ENCODE measurements at regions not wholly inside any gene's neighbourhood (a gene's known extent, or its start where the extent isn't known, plus 50 kb on each side); places are given as distances from the start of the nearest gene placed in this dataset.

GRCh38 chr16:88318521-88318920, 64.2 kb upstream of the ZNF469 start:
- no peak for DNase-seq (ENCODE audit: insufficient read length, low spot score)
- FAIRE-seq = no peak
- TF ChIP-seq, protein P1, sequence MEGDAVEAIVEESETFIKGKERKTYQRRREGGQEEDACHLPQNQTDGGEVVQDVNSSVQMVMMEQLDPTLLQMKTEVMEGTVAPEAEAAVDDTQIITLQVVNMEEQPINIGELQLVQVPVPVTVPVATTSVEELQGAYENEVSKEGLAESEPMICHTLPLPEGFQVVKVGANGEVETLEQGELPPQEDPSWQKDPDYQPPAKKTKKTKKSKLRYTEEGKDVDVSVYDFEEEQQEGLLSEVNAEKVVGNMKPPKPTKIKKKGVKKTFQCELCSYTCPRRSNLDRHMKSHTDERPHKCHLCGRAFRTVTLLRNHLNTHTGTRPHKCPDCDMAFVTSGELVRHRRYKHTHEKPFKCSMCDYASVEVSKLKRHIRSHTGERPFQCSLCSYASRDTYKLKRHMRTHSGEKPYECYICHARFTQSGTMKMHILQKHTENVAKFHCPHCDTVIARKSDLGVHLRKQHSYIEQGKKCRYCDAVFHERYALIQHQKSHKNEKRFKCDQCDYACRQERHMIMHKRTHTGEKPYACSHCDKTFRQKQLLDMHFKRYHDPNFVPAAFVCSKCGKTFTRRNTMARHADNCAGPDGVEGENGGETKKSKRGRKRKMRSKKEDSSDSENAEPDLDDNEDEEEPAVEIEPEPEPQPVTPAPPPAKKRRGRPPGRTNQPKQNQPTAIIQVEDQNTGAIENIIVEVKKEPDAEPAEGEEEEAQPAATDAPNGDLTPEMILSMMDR (IDR thresholded peaks at IDR 0.05; ENCODE audit: insufficient read depth, missing control alignments) = no peak

DNA sequence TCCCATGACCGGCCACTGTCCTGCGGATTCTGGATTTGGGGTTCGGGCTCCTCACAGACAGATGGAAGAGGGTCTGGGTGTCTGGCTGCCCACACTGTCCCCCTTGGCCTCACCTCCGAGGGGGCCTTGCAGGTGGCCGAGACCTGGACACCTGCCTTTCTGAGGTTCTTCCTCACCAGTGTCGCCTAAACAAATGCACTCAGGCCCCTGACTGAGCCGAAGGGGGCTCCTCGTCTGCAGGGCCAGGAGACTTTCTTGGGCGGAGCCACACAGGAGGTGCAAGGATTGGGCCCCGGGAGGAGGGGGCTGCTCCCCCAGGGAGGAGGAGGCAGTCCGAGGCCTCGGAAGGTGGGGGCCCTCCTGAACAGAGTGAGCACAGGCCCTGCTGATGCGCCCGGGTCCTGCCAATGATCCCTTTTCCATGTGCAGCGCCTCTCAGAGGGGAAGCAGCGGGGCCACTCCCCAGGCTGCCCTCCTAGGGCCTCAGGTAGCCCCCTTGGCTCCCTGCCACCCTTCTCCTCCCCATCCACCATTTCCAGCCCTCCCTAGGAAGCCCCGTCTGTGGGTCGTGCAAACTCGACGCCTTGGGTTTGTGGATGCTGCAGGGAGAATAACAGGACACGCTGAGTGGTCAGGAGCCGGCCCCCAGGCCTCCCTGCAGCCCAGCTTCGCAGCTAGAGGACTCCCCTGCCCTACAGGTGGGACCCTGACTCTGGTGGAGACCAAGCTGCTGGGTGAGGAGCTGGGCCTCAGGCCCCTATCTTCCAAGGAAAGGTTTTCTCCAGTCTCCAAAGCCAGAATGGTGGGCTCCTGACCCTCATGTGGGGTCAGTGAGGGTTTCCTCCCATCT, 63.4 kb upstream of the ZNF469 start:
- DNase-seq (ENCODE audit: insufficient read length, low spot score) (no peak), FAIRE-seq (no peak)
- TF ChIP-seq, protein P1 (IDR thresholded peaks at IDR 0.05; ENCODE audit: insufficient read depth, missing control alignments) = no peak

- TF ChIP-seq, protein P1 (IDR thresholded peaks at IDR 0.05; ENCODE audit: insufficient read depth, missing control alignments) = no peak
- FAIRE-seq (no peak), DNase-seq (ENCODE audit: insufficient read length, low spot score) (no peak)
Observed at GRCh38 chr16:88320947-88321634, 61.7 kb upstream of the ZNF469 start.

- DNase-seq (ENCODE audit: insufficient read length, low spot score) = no peak
- TF ChIP-seq, protein P1 (IDR thresholded peaks at IDR 0.05; ENCODE audit: insufficient read depth, missing control alignments) = no peak
- no peak for FAIRE-seq
Observed at GRCh38 chr16:88321635-88322499, 60.9 kb upstream of the ZNF469 start.

DNA sequence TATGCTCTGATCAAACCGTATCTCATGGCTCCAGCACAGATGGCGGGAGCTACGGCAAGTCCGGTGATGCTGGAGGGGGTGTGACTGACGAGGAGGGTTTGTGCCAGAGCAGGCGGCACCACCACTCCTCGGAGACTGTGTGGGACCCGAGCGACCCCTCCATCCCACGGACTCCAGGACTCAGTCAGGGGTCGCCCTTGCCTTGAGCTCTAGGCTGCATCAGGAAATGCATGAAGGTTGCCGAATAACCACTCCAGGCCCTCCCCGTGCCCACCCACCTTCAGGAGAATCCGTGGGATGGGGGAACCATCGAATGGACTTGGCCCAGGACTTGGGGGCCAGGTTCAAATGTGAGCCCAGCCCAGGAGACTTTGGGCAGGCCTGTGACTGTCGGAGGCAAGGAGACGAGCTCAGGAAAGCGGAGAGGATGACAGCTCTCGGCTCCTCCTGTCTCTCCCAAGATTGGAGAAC, 60.2 kb upstream of the ZNF469 start:
- DNase-seq (ENCODE audit: insufficient read length, low spot score) = no peak
- no peak for FAIRE-seq
- TF ChIP-seq, protein P1 (IDR thresholded peaks at IDR 0.05; ENCODE audit: insufficient read depth, missing control alignments) = no peak

- no peak for DNase-seq (ENCODE audit: insufficient read length, low spot score)
- TF ChIP-seq, protein P1 (IDR thresholded peaks at IDR 0.05; ENCODE audit: insufficient read depth, missing control alignments) = no peak
- FAIRE-seq = no peak
Observed at GRCh38 chr16:88323041-88323440, 59.7 kb upstream of the ZNF469 start.

Data from D721Med (cell line).